ENCODE measurements at regions not wholly inside any gene's neighbourhood (a gene's known extent, or its start where the extent isn't known, plus 50 kb on each side); places are given as distances from the start of the nearest gene placed in this dataset.

DNA sequence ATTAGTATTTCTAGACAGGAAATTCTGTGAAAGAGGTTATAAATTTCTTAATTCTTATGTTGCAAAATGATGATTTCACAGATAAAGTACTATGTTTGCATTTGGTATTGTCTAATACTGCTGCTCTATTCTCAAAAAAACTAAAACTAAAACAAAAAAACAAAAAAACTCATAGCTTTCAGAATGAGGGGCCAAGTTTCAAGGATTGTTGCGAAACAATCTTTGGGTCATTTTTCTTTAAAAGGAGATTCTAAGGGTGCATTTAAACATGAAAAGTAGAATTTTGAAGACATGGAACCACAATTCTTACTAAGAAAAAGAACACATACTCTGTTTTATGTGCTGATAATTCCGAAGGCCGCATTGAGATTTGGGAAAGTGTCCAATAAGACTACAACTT lies 645.1 kb downstream of the ADGRL2 start:
- no peak for DNase-seq (ENCODE audit: low spot score)

DNA sequence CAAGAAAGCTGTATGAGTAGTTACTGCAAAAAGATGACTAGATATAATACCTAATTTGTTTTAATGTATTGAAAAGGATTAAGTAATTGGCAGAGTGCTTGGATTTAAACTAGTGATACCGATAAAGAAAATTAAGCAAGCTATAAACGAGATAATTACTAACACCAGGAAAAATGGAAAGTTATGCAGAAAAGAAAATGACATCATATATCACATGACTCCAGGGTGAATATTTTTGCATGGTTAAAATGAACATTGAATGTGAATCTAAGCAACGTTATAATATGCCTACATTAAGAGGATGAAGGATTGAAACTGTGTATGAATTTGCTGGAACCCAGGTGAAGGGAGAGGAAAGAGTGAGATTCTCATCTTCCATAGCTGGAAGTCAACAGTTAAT lies 644.4 kb downstream of the ADGRL2 start:
- DNase-seq (ENCODE audit: low spot score): no peak

DNA sequence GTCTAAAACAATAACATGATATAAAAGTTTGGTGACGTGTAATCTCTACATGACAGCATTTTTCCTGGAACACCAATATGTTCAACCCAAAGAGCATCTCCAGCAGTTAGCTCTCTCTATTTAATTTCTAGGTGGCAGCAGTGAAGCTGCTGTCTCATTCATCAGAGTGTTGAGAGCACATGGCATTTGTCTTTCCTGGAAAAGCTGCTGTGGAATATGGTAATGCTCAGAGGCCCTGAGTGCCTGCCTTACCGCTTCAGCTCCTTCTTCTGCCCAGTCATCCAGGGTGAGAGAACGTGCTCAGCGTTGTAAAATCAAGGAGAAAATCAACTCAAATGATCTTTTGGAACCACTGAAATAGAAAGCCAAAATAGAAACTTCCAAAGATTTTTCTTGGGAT lies 640.7 kb downstream of the ADGRL2 start:
- no peak for DNase-seq (ENCODE audit: low spot score)

DNA sequence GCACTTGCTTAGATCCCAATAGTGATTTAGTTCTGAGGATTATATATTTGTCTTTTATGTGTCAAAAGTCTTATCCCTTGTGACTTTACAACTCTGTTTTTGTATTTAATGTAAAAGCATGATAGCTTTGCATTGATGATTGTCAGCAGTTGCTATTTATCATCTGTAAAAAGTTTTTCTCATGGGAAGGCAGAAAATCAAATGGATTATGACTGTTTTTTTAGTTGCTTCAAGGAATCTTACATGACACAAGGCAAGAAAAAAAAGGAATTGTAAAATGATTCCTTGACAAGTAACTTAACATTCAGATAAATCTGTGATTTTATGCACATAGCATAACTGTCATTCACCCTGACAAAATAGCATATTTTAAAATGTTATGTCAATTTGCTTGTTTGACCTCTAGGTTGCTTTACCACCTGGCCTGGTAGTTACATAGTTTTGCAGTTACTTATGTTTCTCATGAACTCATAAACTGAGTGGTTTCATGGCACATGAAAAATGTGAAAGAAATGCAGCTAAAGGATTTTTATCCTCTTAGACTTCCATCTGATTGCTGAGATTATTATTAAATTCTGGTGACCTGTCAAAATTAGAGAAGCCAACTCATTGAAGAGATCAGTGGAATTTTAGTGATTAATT lies 622.6 kb downstream of the ADGRL2 start:
- DNase-seq (ENCODE audit: low spot score): no peak

DNA sequence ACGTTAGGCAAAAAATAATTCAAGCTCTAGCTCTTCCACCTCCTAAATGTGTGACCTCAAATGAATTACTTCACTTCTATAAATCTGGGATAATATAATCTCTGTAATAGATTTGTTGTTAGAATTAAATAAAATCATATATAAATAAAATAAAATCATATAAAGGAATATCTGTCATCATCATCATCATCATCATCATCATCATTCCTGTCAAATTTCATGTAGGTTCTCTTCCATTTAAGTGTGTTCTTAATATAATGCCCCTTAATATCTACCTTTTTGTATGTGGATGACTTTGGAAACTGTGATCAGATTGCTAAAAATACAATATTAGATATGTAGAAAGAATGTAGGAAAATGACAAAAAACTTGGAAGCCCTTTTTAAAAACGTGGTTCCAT lies 621.0 kb downstream of the ADGRL2 start:
- DNase-seq (ENCODE audit: low spot score): no peak

DNA sequence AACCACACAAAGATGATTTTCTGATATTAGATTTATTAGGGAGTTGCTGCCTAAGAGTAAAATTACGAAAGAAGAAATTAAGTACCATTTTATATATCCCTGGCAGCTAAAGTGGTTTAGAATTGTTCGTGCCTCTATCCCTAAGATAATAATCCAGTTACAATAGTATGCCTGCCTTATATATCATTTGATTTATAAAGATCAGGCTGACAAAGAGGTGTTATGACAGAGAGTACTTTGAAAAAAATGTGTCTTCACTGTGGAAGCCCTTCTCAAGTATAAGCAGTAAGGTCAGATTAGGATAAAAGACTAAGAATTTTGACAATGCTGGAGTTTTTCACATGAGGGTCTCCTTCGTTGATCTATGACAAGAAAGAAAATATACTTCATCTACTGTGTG lies 619.9 kb downstream of the ADGRL2 start:
- no peak for DNase-seq (ENCODE audit: low spot score)

DNA sequence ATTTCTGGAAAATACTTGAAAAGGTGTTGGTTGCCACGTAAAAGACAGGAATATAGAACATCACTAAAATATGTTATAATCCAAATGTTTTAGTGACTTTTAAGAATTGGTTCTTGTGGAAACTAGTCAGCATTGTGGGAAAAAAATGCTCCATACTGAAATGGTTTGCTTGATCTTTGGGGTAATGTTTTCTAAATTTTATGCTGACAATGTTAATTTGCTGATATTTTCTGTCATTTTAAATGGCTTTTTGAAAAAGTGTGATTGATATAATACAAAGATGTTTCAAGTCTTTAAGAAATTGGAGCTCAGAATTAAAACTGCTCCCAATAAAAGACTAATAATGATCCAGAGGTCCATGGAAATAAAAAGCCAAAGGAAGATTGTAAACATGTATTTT lies 610.9 kb downstream of the ADGRL2 start:
- no peak for DNase-seq (ENCODE audit: low spot score)

DNA sequence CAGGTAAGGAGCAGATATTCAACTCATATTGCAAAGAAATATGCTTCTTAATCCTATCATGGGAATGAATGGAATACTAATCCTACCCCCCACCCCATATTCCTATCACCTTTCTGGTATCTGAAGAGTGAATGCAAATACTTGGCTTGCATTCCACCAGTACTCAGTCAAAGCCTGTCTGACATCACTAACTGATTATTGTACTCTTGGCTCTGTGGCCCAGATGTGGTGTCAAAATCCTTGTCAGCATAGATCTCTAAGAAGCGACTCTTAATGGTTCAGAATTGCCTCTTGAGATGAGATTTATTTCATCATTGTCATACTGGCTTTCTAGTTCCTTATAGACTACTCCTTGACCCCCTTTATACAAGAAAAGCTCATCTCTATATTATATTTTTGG lies 604.6 kb downstream of the ADGRL2 start:
- DNase-seq (ENCODE audit: low spot score): no peak

DNA sequence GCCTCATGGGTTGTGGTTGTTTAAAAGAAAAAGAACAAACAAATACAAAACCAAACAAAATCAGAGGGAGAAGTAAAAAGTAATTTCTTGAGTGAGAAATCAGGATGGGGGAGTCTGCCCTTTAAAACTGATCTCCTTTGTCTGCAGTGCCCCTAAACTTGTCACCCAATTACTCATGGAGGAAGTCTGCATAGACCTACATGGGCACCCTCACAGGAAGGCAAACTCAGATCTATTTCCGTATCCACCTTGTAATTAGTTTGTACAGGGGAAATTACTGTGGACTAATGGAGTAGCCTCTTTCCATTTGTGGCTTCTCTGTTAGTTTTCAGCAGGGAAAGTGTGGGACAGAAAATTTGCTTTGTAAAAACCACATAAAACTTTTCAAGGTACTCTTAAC lies 600.4 kb downstream of the ADGRL2 start:
- no peak for DNase-seq (ENCODE audit: low spot score)

DNA sequence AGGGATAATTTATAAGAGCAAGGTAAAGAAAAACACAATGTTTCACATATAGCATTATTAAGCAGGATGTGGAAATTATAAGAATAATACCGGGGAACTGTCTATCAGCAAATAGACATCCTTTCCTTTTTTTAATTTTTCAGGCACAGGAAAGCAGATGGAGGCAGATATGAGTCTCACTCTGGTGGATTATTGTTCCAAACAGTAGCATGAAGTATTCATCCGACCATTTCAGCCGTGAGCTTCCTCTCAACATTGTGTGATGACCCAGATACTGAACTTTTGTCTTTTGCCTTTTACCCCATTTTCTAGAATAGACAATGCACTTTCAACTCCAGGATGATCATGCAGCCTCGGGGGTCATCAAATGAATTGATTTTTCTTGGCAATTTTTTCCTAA lies 599.8 kb downstream of the ADGRL2 start:
- no peak for DNase-seq (ENCODE audit: low spot score)

DNA sequence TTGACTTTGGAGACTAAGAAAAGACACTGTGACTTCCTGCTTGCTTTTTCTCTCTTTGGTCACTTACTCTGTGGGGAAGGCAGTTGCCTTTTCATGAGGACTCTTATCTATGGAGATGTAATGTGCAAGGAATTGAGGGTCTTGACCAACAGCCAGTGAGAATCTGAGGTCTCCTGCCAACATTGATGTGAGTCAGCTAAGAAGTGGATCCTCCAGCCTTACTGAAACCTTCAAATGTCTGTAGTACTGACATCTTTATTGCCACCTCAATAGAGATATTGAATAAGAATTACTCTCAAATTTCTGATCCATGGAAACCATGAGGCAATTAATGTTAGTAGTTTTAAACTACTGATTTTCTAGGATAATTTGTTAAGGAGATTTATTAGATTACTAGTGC lies 598.4 kb downstream of the ADGRL2 start:
- no peak for DNase-seq (ENCODE audit: low spot score)

DNA sequence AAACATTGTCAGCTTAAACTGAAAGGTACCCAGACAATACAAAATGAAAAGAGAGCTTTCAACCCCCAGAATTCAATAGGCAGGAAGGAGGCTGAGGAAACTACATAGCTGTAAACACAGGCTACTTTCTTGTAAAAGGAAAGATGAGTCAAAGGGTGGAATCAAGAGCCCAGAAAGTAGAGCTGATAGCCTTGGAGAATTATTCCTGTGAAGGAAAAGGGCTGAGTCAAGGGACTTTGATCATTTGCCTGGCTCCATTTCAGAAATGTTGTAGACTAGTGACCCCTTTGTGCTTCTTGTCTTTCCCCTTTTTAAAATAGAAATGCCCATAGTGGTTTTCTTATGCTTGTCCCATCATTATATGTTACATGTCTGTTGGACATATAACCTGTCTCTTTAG lies 597.6 kb downstream of the ADGRL2 start:
- DNase-seq (ENCODE audit: low spot score): no peak

DNA sequence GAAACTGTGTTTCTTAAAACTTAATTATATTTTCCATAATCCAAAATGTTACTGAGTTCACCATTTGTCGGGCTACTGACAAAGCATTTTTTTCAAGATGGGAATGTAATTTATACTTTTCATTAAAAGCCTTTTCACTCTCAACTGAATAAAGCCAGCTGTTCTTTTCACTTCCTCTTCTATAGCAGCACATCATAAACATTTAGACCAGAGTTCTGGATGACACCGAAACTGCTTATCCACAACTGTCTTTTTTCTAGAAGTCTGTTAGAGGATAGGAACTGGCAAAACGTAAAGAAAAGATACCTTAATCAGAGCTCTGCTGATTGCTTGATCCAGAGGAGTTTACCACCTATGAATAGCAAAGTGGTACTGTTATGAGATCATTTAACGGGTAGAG lies 594.7 kb downstream of the ADGRL2 start:
- DNase-seq (ENCODE audit: low spot score): no peak

DNA sequence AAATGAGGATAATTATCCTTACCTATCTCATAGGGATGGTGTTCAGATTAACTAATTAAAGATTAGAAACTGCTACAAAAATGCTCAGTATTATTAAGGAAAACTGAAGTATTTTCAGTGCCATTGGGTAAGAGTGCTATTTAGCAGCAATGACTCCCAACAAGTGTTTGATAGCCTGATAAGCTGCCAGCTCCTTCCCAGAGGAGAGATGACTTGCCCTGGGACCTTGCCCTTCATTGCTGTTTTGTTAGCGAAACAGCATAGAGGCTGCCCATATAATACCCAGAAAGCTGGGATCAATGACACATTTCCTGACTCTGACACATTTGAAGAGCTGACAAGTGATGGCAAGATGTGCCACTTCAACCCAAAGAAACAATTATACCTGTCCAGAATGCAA lies 592.2 kb downstream of the ADGRL2 start:
- no peak for DNase-seq (ENCODE audit: low spot score)

DNA sequence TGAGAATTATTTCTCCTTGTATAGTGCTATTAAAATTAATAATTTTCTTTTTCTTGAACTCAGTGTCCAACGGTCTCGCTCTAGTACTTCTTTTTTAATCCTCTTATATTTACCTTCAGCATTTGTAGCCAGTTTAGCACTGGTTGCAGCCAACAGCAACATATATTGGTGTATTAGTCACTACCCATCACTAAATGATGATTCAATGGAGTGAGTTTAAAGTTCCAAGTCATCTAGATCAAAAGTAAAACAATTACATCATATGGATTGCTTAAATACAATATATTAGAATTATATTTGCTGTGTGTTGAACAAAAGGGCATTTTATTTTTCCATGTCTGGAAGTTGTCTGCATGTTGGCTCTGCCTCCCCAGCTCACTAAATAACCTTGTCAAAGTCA lies 591.8 kb downstream of the ADGRL2 start:
- no peak for DNase-seq (ENCODE audit: low spot score)

DNA sequence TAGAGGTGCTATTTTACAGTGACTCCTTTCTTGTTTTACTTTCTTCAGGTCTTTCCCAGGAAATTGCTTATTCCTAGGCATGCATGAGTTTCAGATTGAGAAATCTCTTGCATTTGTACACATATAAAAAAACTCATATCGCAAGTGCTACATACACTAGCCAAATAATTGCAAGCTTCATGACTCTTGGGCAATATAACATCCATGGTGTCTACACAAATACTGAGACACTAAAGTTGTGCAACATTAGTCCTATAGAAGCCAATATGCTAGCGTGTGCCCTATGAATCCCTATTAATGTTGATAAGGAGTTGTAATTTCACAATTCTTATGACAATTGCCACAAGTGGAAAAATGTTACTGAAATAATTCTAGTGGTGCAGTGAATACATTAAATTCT lies 591.0 kb downstream of the ADGRL2 start:
- no peak for DNase-seq (ENCODE audit: low spot score)

DNA sequence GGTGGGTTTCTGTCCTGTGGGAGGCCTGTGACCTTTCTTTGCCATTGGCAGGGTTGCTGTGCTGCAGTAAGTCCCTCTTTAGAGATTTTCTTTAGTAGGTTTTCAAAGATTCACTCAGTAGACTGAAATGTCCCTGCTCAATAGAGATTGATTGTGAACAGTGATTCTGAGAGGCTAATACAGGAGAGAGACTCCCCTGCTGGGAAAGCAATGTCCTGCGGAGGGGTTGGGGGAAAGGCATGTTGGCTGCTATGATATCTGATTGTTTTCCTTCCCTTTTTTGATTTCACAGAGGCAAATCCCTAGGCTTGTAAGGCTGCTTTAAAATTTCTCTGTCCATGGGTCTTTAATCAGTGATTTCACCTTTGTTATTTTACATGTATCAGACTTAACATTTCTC lies 589.9 kb downstream of the ADGRL2 start:
- DNase-seq (ENCODE audit: low spot score): no peak

DNA sequence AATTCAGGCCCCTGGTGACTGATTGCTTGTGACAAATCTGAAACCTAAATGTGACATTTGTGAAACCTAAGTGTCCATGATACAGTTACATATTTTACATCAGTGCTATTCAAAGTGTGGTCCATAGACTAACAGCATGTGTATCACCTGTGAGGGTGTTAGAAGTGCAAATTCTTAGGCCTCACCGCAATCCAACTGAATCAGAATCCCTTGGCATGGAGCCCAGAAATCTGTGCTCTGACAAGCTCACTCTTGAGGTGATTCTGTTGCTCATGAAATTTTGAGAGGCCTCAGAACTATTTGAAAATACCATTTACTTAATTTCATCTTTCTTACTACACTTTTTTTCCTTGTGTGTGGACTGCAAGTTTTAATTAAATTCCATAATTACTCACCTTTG lies 587.9 kb downstream of the ADGRL2 start:
- no peak for DNase-seq (ENCODE audit: low spot score)

DNA sequence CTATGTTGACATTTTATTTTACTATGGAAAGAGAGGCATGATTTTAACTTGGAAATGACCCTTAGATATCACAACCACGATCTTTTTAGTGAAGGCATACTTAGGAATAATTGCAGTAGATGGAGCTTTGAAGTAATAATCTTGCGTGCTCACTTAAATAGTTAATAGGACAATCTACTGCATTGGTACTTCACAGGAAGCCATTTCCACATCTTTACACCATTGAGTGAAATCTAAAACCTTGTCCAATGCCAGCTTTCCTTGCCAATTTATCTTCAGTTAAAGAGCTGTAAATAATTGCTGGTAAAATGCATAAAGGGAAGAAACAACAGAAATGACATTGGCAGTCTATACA lies 586.3 kb downstream of the ADGRL2 start:
- no peak for DNase-seq (ENCODE audit: low spot score)

DNA sequence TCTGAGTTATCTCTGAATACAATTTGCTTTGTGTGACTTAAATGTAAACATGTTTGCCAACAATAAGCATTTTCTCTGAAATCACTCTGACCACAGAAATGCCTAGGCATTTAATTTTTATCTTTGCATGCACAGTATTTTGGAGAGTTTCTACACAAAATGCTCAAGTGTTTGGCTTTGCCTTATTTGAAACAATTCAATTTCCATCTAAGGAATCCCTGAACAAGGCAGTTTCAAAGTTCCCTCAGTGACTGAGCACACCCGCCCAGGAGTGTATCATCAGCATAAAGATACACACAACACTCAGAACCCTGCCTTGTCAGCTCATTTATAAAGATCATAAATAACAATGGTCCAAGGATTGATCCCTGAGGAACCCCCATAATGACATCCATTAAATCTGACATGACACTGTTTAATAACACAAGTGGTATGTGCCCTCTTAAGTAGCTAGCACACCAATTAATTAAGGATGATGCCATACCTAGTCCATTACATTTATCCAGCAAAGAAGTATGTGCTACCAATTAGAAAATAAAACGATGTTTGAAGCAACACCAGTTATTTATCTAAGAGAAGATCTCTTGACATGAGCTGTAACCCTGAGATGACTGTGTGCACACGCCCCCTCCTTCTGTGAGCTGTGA lies 585.8 kb downstream of the ADGRL2 start:
- no peak for DNase-seq (ENCODE audit: low spot score)

DNA sequence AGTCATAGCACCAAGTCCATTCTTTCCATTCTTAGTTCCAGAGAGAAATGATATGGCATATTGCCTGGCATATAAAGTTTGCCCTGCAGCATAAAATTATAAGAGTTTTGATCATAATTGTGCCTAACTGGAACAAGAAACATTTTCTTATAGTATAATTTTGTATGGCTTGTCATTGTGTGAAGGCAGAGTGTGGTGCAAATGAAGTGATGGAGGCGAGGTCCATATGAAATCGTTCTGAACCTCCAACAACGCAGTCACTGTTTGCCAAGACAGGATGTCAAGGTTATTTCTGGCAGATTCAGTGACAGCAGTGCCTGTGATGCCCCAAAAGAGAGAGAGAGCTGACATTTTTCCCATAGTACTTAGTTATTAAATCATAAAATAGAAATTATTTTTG lies 584.0 kb downstream of the ADGRL2 start:
- DNase-seq (ENCODE audit: low spot score): no peak

DNA sequence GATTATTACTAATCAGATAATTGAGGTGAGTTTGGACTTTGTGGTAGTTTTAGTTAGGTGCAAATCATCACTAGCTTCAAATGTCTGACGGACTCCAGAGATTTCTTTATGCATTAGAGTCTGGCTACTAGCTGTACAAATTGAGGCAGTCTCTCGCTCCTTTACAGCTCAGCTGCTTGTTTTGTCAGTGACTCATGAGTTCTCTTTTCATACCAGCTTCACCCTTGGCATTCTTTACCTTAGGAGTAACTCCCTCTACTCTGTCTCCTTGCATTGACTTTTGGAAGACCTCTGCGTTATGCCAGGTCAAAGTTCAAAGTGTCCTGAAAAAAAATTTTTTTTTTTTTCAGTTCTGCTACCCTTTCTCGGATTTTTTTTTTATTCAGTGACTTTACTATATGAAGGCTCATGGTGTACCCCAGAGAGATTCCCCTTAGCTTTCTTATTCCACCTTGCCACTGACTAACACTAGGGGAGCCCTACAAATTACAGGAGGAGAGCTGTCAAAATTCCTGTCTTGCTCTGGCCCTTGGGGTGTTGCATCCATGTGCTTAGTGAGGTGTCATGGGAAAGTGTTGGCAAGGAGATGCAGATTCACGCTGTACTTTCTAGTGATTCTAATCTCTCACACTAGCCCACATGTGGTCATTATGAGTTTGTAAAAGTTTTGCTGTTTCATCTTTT lies 576.6 kb downstream of the ADGRL2 start:
- no peak for DNase-seq (ENCODE audit: low spot score)

DNA sequence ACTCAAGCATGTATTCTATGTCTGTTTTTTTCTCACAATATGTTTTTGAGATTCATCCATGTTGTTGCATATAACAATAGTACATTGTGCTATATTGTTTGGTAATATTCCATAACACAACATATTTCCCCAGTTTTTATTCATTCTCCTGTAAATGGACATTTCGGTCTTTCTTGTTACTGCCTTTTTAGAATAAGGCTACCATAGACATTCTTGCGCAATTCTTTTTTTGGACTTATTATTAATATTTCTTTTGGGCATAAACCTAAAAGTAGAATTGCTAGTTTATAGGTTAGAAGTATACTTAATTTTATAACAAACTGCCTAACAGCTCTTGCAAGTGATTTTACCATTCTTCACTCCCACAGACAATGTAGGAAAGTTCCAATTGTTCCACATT lies 573.0 kb downstream of the ADGRL2 start:
- no peak for DNase-seq (ENCODE audit: low spot score)

Measured in SW480 (cell line).